Mucosa of gallbladder (tissue), 1 donor: ENCODE measurements at regions not wholly inside any gene's neighbourhood (a gene's known extent, or its start where the extent isn't known, plus 50 kb on each side); places are given as distances from the start of the nearest gene placed in this dataset.

Experiments
- DNase-seq: peaks from one replicate; pipeline ENCODE4 v3.0.0-alpha.2; 2020; ENCODE audit warnings: low spot score
- donor health status: DM: no; HTN: no; CAD: no.

- no peak for DNase-seq
Observed at GRCh38 chr22:48740086-48740730, 1087.5 kb downstream of the BRD1 start.

- DNase-seq: no peak
Observed at GRCh38 chr22:48739348-48740085, 1088.2 kb downstream of the BRD1 start.

GRCh38 chr22:48738204-48738980 is 1089.3 kb downstream of the BRD1 start:
- no peak for DNase-seq

GRCh38 chr22:48737461-48738203 is 1090.0 kb downstream of the BRD1 start:
- DNase-seq: no peak

- no peak for DNase-seq
Observed at GRCh38 chr22:48736593-48737460, 1090.8 kb downstream of the BRD1 start.

GRCh38 chr22:48734961-48735360 is 1092.7 kb downstream of the BRD1 start:
- no peak for DNase-seq

- DNase-seq: no peak
Observed at GRCh38 chr22:48734359-48734758, 1093.3 kb downstream of the BRD1 start.

GRCh38 chr22:48729499-48730171 is 1098.0 kb downstream of the BRD1 start:
- DNase-seq: no peak

- no peak for DNase-seq
Observed at GRCh38 chr22:48727454-48728058, 1100.1 kb downstream of the BRD1 start.

GRCh38 chr22:48724899-48725298 is 1102.8 kb downstream of the BRD1 start:
- no peak for DNase-seq

- no peak for DNase-seq
Observed at GRCh38 chr22:48722661-48723060, 1105.0 kb downstream of the BRD1 start.

- DNase-seq: peak; percentile 23
Observed at GRCh38 chr22:48721395-48721669, 1106.3 kb downstream of the BRD1 start.

- DNase-seq: no peak
Observed at GRCh38 chr22:48720662-48721394, 1106.8 kb downstream of the BRD1 start.

- no peak for DNase-seq
Observed at GRCh38 chr22:48719978-48720661, 1107.6 kb downstream of the BRD1 start.

GRCh38 chr22:48718818-48719500 is 1108.7 kb downstream of the BRD1 start:
- no peak for DNase-seq

GRCh38 chr22:48717883-48718817 is 1109.5 kb downstream of the BRD1 start:
- no peak for DNase-seq
